ENCODE measurements at regions not wholly inside any gene's neighbourhood (a gene's known extent, or its start where the extent isn't known, plus 50 kb on each side); places are given as distances from the start of the nearest gene placed in this dataset.

DNA sequence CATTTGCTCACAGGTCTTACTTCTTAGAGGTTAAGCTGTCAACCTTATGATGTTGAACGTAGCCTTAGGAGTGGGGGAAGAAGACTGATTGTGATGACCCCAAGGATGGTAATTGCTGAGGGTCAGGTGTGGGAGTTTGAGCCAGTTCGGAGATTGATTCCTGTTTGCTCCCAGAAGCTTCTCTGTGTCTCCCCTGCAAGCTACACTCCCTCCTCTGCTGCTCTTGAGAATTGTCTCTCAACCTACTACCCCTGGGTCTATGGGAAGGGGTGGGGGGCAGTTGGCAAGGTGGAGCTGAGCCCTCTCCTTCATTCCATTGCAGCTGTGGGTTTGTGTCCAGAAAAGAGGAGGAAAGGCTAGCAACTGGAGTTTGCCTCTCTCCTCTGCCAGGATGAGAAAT lies 113.8 kb downstream of the PLEKHG1 start:
- DNase-seq, result no peak

DNA sequence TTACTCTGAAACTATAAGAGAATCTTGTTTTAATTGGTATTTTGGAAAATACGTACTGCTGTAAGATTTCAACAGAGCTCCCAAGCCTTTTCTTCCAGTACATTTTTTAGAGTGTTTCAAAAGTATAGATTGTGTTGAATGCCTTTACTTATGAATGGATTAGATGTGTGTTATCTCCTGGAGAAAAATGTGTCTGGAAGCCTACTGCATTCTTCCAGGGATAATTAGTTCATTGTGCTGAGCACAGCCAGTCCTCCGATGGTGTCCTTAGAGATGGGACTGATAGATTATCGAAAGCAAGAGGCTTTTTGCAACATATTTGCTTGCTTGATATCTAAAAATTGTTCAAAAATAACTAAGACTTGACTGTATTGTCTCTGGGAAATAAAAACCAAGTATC lies 114.2 kb downstream of the PLEKHG1 start:
- no peak for DNase-seq

DNA sequence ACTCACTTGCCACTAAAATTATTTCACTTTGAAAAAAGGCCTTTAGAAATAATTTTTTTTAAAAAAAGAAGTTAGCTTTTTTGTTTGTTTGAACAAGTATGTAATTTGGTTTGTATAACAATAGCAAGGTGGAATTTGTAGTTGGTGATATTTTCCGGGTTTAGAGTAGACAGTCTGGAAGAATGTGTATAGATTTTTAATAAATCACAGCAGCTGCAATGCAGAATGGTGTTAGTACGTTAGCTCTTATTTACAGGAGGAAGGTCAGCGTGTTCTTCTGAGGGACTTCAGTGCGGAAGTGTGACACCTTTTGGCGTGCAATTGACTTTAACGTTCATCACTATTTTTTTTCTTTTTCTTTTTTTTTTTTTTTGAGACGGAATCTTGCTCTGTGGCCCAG lies 115.4 kb downstream of the PLEKHG1 start:
- DNase-seq, result no peak

DNA sequence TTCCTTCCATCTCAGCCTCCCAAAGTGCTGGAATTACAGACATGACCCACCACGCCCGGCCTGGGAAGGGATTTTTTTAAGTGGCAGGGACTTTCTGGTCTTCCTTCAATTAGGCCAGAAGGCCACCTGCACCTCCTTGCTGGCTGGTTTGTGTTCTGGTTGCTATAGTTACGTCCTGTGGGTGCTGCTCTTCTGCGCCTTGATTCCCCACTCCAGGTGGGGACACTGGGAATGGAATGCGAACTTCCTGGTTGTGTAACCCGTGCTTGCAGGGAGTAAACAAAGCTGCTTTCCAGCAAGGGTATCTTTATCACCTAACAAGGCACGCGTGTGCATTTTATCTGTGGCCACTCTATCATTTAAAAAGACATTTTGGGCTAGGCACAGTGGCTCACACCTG lies 117.7 kb downstream of the PLEKHG1 start:
- no peak for DNase-seq

DNA sequence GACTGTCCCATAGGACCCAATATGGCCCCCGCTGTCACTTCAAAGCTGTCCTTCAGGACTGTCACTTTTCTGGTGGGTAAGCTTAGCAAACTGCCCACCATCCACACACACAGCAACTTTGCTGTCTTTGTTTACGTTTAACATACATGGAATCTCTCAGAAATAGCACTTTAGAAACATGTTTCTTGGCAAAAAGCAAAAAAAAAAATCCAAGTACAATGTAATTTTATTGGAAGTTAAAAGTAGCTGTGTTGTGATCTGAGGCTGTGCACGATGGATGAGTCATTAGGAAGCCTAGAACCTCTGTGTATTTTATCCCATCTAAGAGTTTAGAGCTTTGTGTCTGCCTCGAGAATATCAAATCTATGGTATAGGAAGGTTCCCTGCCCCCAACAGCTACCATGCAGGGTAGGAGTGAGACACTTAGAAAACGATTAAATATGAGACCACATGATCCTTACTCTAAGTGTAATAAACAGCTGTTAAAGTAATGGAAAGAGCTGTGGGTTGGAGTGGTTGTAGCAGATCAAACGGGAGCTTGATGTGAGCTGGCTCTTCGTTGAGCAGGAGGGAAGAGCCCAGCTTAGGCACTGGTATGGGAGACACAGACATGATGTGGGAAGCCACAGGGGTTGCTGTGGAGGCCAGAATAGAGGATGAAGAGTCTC lies 119.5 kb downstream of the PLEKHG1 start:
- peak; percentile 33 for DNase-seq

DNA sequence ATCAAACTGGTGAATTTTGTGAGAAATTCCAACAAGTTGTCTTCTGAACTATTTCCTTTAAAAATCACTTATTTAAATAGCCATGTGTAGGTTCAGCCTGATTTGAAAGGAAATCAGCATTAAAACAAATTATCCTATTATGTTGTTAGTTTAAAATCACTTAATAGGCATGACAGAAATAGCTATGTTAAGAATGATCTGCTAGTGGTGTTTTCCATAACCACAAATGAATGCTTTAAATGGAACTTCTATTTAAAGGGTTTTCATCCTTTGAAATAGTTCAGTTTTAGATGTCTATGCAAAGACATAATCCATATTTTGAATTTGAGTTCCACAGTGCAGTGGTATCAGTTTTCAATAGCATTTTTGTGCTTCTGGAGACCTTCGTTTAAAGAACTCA lies 120.1 kb downstream of the PLEKHG1 start:
- DNase-seq, result no peak

DNA sequence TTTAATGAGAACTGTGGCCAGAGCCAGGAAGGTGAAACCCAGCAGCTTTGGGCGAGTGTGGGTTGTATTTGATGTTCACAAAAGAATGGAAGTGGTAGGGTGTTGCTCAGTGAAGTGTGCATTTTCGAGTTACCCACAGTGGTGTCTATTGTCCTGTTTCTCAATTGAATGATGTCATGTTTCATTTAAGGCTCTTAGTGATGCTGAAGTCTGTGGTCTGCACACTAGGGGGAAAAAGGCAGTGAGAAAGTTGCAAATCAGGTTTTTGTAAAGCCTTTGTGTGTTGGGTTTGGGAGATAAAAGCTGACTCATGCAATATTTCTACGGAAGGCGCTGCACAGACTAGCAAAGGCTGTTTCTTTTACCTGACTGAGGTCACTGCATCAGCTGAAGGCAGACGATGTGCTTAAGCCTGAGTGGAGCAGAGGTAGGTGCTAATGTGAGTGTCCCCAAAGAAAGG lies 121.1 kb downstream of the PLEKHG1 start:
- peak; percentile 75 for DNase-seq

DNA sequence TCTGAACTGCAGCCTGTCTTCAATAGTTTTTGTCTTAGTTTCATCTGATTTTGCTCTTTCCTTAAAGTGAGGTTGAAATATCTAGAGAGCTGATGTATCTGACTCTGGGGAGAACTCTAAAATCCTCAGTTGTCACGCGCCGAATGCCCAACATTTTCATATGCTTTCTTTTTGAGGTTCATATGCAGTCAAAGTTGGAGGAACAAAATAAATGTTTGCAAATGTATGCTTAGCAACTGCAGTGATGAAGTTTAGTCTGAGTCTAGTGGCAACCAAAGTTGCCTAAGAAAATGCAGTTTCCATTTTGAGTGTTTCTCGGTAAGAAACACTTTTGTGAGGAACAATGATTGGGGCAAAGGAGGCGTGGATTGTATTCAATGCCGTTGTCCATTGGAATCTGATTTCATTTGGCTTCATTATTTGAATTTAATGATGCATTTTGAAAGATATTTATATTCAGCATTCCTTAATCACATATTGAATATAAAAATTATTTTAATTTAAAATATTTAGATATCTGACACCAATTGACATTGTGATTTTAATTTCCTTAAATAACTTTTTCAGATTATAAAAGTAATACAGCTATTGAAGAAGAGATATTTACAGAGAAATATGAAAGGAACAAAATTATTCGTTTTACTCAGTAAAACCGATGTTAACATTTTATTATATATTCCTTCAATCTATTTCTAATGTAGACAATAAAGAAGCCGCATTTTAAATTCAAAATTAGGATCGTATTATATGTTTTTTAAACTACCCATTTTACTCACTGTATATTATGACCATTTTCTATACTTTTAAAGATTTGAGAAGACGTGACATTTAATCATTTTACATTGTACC lies 122.0 kb downstream of the PLEKHG1 start:
- DNase-seq, result no peak

DNA sequence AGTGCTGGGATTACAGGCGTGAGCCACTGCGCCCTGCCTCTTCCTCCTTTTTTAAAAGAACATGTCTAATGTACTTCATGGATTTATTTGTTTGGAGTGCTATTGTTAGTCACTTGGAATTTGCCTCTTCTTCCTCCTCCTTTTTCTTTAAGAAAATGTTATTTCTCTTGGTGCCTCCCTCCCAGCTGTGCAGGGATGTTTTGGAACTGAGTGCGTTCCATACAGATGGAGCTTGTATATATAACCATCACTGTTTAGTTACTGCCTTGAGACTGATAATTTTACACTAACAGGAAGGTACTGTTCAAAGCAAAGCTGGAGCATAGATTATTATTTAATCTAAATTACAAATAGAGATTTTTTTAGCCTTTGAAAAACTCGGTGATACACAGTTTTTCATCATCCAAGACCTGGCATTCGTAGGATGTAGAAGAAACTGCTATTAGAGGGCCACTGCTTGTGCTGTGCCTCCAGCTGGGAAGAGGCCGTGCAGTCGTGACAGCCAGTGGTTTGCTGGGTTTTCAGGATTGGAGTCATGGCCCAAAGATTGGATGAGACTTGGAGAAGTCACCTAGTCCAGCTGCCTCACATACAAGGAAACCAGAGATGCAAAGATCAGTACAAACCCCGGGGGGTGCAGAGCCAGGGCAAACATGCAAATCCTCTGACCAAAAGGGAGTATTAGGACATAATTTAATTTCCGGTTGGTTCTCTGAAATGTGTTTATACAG lies 123.1 kb downstream of the PLEKHG1 start:
- DNase-seq, result no peak

DNA sequence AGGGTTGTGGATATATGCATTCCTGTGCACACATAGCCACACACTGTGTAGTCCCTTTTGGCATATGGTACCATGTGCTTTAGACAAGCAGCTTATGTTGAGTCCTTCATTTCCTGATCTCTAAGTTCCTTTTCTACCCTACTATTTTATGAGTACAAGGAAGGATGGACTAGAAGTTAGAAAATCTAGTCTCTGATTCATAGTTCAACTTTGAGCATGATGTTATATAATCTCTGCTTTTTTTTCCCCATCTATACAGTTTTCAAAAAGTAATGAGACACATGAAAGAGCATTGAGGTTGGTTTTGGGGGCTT lies 123.6 kb downstream of the PLEKHG1 start:
- no peak for DNase-seq

DNA sequence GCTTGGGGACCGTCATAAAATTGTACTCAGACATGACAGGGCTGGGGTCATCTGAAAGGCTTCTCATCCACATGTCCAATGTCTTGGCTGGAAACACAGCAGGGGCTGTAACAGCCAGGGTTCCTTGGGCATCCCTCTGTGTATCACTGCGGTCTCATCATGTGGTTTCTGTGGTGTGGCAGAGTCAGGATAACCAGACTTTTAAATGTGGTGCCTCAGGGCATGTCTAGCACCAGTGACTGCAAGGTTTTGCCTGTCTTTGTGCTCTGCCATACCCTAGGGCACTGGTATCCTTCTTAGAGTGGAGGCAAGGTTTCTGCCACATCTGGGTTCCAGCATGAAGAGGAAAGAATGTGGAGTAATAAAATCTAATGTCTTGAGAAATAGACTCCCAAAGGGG lies 124.2 kb downstream of the PLEKHG1 start:
- DNase-seq, result no peak

DNA sequence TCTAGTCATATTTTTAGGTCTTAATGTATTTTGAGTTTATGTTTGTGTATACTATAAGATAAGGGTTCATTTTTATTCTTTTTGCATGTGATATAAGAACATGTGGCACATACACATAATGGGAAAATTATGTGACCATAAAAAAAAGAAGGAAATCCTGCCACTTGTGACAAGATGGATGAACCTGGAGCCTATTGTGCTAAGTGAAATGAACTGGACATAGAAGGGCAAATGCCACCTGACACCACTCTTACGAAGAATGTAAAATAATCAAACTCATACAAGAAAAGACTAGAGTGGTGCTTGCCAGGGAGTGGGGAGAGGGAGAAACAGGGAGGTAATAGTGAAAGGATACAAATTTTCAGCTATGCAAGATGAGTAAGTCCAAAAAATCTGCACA lies 126.1 kb downstream of the PLEKHG1 start:
- no peak for DNase-seq

DNA sequence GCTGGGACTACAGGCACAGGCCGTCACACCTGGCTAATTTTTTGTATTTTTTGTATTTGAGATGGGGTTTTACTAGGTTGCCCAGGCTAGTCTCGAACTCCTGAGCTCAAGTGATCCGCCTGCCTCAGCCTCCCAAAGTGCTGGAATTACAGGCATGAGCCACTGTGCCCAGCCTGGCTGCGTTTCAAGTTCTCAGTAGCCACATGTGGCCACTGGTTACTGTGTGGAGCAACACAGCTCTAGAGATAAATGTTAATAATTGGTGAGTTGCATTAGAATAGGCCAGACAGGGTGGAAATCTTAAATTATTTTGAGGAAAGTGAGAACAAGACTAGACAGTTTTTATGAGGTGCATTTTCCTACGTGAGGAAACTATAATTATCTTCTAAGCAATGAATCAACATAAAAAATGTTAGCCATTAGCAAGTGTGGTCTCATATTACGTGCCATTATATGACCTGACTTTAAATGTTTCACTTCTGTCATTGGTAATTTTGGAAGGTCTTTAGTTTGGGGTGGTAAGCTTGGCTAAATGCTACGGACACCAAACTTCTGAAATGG lies 129.6 kb downstream of the PLEKHG1 start:
- DNase-seq, result no peak

DNA sequence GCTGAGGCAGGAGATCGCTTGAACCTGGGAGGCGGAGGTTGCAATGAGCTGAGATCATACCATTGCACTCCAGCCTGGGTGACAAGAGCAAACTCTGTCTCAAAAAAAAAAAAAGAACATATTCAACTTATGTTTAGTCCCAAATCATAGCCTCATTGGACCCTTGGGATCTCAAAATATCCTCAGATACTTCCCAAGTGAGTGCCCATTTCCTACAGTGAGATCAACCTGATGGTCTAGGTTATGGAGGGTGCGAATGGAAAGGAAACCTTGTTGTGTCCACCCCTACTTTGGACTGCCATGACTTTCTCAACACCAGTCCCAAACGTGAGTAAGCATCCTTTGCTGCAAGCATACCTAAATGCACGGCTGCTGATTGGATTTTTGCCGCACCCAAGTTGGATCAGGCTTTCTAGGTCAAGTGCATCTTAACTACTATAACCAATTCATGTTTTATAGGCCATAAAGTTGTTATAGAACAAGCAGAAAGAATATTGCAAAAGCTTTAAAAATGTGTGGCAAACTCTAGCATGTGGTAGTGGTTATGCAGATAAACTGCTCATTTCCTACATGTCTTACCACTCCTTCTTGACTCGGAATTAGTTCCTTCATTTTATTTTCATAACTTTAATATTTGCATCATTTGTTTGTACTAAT lies 131.2 kb downstream of the PLEKHG1 start:
- DNase-seq, result peak; percentile 15

DNA sequence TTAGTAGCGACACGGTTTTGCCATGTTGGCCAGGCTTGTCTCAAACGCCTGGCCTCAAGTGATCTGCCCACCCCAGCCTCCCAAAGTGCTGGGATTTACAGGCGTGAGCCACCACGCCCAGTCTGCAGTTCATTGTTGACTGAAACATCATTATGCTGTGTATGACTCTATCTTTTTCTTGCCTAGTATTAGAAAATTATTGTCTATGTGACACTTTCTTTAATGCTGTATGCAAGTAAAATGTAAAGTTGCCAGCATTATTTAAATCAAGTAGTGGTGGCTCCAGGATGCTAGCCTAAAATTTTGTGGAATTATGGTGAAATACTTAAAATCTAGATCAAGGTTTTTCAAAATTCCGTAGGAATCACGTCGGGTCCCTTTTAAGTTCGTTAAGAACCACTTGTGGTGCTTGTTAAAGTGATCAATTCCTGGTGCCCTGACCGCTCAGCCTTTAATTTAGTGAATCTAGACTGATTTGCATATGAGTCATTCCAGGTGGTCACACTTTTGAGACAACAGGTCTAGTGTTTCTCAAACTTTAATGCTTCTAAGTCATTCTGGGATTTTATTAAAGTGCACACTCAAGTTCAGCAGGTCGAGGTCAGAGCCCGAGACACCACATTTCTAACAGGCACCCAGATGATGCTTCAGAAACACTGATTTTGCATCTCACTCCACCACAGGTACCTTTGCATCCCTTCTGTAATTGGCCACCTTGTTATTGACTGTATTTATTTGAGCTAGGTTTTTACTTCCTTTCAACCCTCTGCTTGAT lies 132.6 kb upstream of the MTHFD1L start:
- DNase-seq, result no peak

DNA sequence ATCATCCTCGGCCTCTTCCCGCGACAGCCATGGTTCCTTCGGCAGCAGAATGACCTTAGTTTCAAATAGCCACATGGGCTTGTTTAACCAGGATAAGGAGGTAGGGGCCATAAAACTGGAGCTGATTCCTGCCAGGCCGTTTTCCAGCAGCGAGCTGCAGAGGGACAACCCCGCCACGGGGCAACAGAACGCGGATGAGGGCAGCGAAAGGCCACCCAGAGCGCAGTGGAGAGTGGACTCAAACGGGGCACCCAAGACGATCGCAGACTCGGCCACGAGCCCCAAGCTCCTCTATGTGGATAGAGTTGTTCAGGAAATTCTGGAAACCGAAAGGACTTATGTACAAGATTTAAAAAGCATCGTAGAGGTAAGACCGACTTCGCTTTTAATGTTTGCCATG lies 131.8 kb upstream of the MTHFD1L start:
- no peak for DNase-seq

DNA sequence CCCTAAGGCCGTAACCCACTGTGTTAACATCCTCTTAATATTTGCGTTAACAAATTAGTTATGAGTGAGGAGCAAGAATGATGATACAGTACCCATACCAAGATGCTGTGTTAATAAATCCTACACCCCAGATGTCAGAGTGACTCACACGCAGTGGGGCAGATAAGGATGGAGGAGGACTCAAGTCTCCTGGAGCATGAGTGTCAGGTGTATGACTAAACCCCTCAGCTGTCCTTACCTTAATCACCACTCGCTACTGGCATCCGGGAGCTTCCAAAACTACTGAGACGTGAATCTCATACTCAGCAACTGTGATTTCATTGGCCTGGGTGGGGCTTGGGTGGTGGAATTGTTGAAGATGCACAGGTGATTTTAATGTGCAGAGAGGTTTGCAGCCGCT lies 131.3 kb upstream of the MTHFD1L start:
- DNase-seq, result no peak

DNA sequence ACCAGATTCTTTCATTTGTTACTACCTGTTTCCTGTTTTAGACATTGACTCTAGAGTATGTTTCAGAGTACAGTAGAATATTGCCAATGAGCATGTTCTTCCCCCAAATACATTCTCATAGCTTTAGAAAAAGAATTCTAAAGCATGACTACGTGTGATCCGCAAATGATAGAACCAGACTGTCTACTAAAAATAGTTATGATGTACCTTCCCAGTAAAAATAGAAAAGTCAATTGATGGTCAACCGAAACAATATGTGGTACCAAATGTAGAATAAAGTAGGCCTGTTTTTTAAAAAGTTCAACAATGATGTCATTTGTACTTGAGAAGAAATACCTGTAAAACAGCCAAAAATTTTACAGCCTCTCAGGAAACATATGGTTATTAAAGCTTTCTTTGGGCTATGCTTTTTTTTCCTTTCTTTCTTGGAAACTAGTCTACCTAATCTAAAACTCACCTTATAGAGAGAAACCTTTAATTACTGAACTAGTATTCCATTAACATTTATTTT lies 130.1 kb upstream of the MTHFD1L start:
- no peak for DNase-seq

DNA sequence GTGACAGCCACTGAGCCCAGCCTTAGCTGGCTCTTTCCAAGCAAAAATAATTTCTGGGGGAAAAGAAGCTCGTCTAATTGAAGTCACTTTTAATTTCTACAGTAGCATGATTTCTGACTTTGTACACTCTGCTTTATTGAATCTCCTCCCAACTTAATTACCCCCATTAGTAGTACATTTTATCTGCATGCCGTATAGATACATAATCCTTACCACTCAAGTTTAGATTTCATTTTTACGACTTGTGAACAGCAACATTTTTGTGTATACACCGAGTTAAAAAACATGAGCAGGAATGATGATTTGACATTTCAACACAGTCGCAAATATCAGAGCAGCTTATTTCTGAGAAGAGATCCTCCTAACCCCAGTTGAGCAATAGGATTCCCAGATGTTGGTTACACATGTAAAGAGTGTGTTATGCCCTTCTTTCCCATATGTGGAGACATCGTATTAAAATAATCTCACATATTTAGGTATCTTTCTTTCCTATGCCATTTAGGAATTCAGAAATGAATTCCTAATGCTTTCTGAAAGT lies 127.3 kb upstream of the MTHFD1L start:
- DNase-seq, result no peak

DNA sequence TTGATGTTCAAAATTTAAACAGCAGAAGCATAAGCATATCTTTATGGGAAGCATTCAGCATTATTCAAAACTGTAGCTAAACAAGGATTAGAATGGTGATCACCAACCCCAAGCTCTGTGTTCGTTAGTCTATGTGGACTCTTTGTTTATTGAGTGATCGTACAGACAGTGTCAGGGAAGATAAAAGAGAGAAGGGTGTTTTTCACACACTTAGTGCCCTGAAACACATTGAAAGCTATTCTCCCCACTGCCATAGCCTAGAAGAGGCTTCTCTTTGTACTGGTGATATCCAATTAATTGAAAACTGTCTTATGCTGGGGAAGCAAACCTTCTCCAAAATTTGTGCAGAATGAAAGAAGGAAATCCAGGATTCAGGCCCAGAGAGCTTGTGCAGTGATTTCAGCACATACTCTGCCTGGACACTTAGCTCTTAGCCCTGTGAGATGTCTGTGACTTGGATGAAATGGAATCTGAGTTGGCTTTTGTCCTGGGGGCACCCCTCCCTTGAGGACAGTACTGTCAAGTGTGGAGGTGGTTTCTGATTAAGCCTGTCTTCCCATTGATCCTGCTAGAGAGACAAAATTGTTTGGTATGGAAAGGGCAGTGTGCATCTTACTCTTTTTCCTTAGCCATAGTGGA lies 125.7 kb upstream of the MTHFD1L start:
- no peak for DNase-seq

DNA sequence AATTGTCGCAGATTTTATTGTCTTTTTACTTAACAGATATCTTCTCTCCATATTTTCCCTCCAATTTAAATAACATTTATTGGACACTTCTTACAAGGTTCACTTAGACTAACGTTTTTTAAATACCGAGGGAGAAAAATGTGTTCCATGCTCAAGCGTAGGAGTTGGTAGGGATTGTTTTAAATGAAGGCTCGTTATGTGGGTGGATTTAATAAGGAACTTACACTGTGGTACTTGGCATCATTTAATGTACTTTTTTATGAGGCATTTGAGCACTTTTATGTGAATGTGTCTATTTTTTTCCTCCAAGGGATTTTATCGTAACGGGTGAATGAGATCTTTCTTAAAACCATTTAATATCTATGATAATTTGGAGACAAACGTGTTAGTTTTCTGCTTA lies 125.0 kb upstream of the MTHFD1L start:
- DNase-seq, result no peak
